ENCODE measurements at regions not wholly inside any gene's neighbourhood (a gene's known extent, or its start where the extent isn't known, plus 50 kb on each side); places are given as distances from the start of the nearest gene placed in this dataset.

DNA sequence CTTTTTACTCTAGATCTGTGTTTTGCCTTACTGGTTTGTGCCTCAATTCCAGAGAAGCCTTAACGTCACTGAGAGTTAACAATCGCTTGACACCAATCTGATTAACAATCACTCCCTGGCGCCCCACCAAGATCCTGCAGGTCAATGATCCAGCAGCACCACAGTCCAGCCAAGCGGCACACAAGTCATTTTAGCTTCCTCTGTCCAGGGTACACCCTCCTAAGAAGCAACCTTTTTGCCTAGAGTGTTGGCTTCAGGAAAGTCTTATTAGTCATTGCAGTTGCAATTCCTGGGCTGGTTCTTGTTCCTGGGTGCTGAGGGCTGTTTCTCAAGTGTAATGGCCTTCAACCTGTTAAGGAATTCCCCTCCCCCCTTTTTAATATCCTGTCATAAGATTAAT lies 323.0 kb upstream of the USP25 start:
- Histone ChIP-seq H4K20me1 (ENCODE audit: control insufficient read depth, insufficient read depth) (no peaks in the 10 kb centered on the region), H3K9me3 (replicated peaks; ENCODE audit: control insufficient read depth, insufficient read depth, low read length) (no peaks in the 10 kb centered on the region; the same call in 2 of the 3 replicates), H3K9ac (ENCODE audit: control insufficient read depth, insufficient read depth, low read length) (no peak overlapping the region), H3K4me1 (ENCODE audit: control insufficient read depth, insufficient read depth, low read length) (no peaks in the 10 kb centered on the region), H2AFZ (ENCODE audit: control insufficient read depth, low read depth, low read length) (no peak overlapping the region), H3K4me2 (ENCODE audit: control insufficient read depth, insufficient read depth) (no peak overlapping the region), H3K4me3 (no peak overlapping the region), H3K27me3 (replicated peaks in 1 of 2; ENCODE audit: control insufficient read depth in 2 of 2, insufficient read depth in 2 of 2, low read length in 1 of 2) (no peaks in the 10 kb centered on the region), H3K36me3 (ENCODE audit: control insufficient read depth in 2 of 2, insufficient read depth in 2 of 2, low read length in 1 of 2) (no peaks in the 10 kb centered on the region), H3K79me2 (ENCODE audit: control insufficient read depth, insufficient read depth, low read length) (no peaks in the 10 kb centered on the region), H3K27ac (ENCODE audit: control insufficient read depth, insufficient read depth) (no peak overlapping the region)
- BruUV-seq (replicated peaks), result no TSS peak
- no peak for DNase-seq (ENCODE audit: low read depth, low spot score)
- RAD21 ChIA-PET (ENCODE audit: unreplicated experiment), result no interaction called here
- WGBS (ENCODE audit: insufficient coverage, insufficient replicate concordance, low lambda C conversion rate, missing lambda C conversion rate), result 38% methylated on average over 4 of the region's 4 CpGs
- FAIRE-seq, result no peak
- SMC1A ChIA-PET (ENCODE audit: uncharacterized antibody, unreplicated experiment), result no interaction called here
- POLR2A ChIA-PET, result no interaction called here
- ATAC-seq, result no peak
- CTCF ChIA-PET, result no interaction called here
- in situ Hi-C loops (cut with MboI) (no loop called here), intact Hi-C loops (cut with micrococcal nuclease; ENCODE audit: unreplicated experiment) (no loop called here)
- TF ChIP-seq, protein P1, sequence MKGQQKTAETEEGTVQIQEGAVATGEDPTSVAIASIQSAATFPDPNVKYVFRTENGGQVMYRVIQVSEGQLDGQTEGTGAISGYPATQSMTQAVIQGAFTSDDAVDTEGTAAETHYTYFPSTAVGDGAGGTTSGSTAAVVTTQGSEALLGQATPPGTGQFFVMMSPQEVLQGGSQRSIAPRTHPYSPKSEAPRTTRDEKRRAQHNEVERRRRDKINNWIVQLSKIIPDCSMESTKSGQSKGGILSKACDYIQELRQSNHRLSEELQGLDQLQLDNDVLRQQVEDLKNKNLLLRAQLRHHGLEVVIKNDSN (IDR thresholded peaks at IDR 0.05; ENCODE audit: borderline replicate concordance, extremely low read length, insufficient read depth, low read depth, low read length), result no peak

DNA sequence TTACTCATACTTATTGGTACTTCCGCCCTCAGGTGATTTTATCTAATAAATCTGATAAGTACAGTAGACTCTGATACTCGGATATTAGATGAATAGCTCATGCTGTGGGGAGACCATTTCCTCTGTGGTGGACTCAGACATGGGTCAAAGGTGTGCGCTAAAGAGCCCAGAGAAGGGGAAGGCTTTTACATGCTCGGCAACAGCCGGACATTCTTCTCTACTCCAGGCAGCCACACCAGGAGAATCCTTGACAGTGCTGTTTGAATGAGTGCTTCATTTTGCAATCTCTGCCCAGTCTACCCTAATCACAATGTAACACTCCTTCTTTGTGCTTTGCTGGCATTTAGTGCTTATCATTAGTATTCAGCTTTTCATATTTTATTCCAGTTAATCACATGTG lies 322.2 kb upstream of the USP25 start:
- ChIA-PET SMC1A (ENCODE audit: uncharacterized antibody, unreplicated experiment) (interaction anchor here (0.7 to 1.2 kb wide), 2 partner anchors 15 to 19 kb away, joined by 3 to 5 read pairs; no protein-coding TSS in a partner anchor), RAD21 (ENCODE audit: unreplicated experiment) (no interaction called here), POLR2A (no interaction called here), CTCF (interaction anchor here (0.6 kb wide), 1 partner anchor 74 kb away, joined by 3 read pairs; no protein-coding TSS in a partner anchor)
- no peaks in the 10 kb centered on the region for H3K27me3 ChIP-seq (replicated peaks in 1 of 2; ENCODE audit: control insufficient read depth in 2 of 2, insufficient read depth in 2 of 2, low read length in 1 of 2)
- in situ Hi-C loops (cut with MboI) (no loop called here), intact Hi-C loops (cut with micrococcal nuclease; ENCODE audit: unreplicated experiment) (no loop called here)
- BruUV-seq (replicated peaks), result no TSS peak
- no peak; the same call in 2 of the 3 replicates for ATAC-seq
- no peaks in the 10 kb centered on the region for H3K36me3 ChIP-seq (ENCODE audit: control insufficient read depth in 2 of 2, insufficient read depth in 2 of 2, low read length in 1 of 2)
- no peaks in the 10 kb centered on the region for H3K4me1 ChIP-seq (ENCODE audit: control insufficient read depth, insufficient read depth, low read length)
- H3K27ac ChIP-seq (ENCODE audit: control insufficient read depth, insufficient read depth), result no peak overlapping the region
- H4K20me1 ChIP-seq (ENCODE audit: control insufficient read depth, insufficient read depth), result no peaks in the 10 kb centered on the region
- H3K9ac ChIP-seq (ENCODE audit: control insufficient read depth, insufficient read depth, low read length), result no peak overlapping the region
- no peak overlapping the region for H2AFZ ChIP-seq (ENCODE audit: control insufficient read depth, low read depth, low read length)
- DNase-seq (ENCODE audit: low read depth, low spot score), result no peak
- H3K9me3 ChIP-seq (replicated peaks; ENCODE audit: control insufficient read depth, insufficient read depth, low read length), result no peaks in the 10 kb centered on the region; the same call in 1 of the 3 replicates
- no peak overlapping the region for H3K4me2 ChIP-seq (ENCODE audit: control insufficient read depth, insufficient read depth)
- 64% methylated on average over 5 of the region's 5 CpGs for WGBS (ENCODE audit: insufficient coverage, insufficient replicate concordance, low lambda C conversion rate, missing lambda C conversion rate)
- FAIRE-seq, result no peak
- H3K4me3 ChIP-seq, result no peak overlapping the region
- H3K79me2 ChIP-seq (ENCODE audit: control insufficient read depth, insufficient read depth, low read length), result no peaks in the 10 kb centered on the region
- TF ChIP-seq HDGF (IDR thresholded peaks at IDR 0.05) (no peak), SUPT20H (IDR thresholded peaks at IDR 0.05; ENCODE audit: borderline replicate concordance, control insufficient read depth, low read depth, low read length) (no peak), KAT2A (conservative IDR thresholded peaks at IDR 0.05; ENCODE audit: control insufficient read depth, low read depth, low read length) (no peak)
- TF ChIP-seq, protein P2, sequence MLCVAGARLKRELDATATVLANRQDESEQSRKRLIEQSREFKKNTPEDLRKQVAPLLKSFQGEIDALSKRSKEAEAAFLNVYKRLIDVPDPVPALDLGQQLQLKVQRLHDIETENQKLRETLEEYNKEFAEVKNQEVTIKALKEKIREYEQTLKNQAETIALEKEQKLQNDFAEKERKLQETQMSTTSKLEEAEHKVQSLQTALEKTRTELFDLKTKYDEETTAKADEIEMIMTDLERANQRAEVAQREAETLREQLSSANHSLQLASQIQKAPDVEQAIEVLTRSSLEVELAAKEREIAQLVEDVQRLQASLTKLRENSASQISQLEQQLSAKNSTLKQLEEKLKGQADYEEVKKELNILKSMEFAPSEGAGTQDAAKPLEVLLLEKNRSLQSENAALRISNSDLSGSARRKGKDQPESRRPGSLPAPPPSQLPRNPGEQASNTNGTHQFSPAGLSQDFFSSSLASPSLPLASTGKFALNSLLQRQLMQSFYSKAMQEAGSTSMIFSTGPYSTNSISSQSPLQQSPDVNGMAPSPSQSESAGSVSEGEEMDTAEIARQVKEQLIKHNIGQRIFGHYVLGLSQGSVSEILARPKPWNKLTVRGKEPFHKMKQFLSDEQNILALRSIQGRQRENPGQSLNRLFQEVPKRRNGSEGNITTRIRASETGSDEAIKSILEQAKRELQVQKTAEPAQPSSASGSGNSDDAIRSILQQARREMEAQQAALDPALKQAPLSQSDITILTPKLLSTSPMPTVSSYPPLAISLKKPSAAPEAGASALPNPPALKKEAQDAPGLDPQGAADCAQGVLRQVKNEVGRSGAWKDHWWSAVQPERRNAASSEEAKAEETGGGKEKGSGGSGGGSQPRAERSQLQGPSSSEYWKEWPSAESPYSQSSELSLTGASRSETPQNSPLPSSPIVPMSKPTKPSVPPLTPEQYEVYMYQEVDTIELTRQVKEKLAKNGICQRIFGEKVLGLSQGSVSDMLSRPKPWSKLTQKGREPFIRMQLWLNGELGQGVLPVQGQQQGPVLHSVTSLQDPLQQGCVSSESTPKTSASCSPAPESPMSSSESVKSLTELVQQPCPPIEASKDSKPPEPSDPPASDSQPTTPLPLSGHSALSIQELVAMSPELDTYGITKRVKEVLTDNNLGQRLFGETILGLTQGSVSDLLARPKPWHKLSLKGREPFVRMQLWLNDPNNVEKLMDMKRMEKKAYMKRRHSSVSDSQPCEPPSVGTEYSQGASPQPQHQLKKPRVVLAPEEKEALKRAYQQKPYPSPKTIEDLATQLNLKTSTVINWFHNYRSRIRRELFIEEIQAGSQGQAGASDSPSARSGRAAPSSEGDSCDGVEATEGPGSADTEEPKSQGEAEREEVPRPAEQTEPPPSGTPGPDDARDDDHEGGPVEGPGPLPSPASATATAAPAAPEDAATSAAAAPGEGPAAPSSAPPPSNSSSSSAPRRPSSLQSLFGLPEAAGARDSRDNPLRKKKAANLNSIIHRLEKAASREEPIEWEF (IDR thresholded peaks at IDR 0.05; ENCODE audit: insufficient replicate concordance, low read depth, low read length), result no peak
- TF ChIP-seq, protein P3, sequence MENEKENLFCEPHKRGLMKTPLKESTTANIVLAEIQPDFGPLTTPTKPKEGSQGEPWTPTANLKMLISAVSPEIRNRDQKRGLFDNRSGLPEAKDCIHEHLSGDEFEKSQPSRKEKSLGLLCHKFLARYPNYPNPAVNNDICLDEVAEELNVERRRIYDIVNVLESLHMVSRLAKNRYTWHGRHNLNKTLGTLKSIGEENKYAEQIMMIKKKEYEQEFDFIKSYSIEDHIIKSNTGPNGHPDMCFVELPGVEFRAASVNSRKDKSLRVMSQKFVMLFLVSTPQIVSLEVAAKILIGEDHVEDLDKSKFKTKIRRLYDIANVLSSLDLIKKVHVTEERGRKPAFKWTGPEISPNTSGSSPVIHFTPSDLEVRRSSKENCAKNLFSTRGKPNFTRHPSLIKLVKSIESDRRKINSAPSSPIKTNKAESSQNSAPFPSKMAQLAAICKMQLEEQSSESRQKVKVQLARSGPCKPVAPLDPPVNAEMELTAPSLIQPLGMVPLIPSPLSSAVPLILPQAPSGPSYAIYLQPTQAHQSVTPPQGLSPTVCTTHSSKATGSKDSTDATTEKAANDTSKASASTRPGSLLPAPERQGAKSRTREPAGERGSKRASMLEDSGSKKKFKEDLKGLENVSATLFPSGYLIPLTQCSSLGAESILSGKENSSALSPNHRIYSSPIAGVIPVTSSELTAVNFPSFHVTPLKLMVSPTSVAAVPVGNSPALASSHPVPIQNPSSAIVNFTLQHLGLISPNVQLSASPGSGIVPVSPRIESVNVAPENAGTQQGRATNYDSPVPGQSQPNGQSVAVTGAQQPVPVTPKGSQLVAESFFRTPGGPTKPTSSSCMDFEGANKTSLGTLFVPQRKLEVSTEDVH (IDR thresholded peaks at IDR 0.05; ENCODE audit: low read depth, partially characterized antibody), result no peak
